ENCODE measurements at regions not wholly inside any gene's neighbourhood (a gene's known extent, or its start where the extent isn't known, plus 50 kb on each side); places are given as distances from the start of the nearest gene placed in this dataset.

- TF ChIP-seq TEAD4 (IDR thresholded peaks at IDR 0.05; ENCODE audit: low read depth, low read length): no peak
- TF ChIP-seq, protein P1, sequence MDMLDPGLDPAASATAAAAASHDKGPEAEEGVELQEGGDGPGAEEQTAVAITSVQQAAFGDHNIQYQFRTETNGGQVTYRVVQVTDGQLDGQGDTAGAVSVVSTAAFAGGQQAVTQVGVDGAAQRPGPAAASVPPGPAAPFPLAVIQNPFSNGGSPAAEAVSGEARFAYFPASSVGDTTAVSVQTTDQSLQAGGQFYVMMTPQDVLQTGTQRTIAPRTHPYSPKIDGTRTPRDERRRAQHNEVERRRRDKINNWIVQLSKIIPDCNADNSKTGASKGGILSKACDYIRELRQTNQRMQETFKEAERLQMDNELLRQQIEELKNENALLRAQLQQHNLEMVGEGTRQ (IDR thresholded peaks at IDR 0.05; ENCODE audit: low read length): no peak
- TF ChIP-seq E2F6 (IDR thresholded peaks at IDR 0.05): no peak
- no peak for TF ChIP-seq SP1 (IDR thresholded peaks at IDR 0.05; ENCODE audit: low read depth, low read length)
- TF ChIP-seq CTCF (IDR thresholded peaks at IDR 0.05; ENCODE audit: control extremely low read depth in 1 of 3, insufficient read depth in 1 of 3, low read depth in 1 of 3, low read length in 3 of 3): no peak
- no peak for TF ChIP-seq POLR2AphosphoS5 (IDR thresholded peaks at IDR 0.05; ENCODE audit: low read depth, low read length)
- TF ChIP-seq BRCA1 (IDR thresholded peaks at IDR 0.05; ENCODE audit: low read depth, low read length): no peak
- no peak for TF ChIP-seq EZH2 (IDR thresholded peaks at IDR 0.05; ENCODE audit: low read depth, low read length, severe bottlenecking)
- no peak for TF ChIP-seq EP300 (IDR thresholded peaks at IDR 0.05; ENCODE audit: borderline replicate concordance in 1 of 2, low read depth in 2 of 2, low read length in 2 of 2)
- no peak for TF ChIP-seq POLR2A (IDR thresholded peaks at IDR 0.05; ENCODE audit: control extremely low read depth in 1 of 2, low read depth in 2 of 2, low read length in 2 of 2)
- no peak for TF ChIP-seq SUZ12 (IDR thresholded peaks at IDR 0.05; ENCODE audit: low read length)
- TF ChIP-seq SP2 (IDR thresholded peaks at IDR 0.05; ENCODE audit: low read length): no peak
These were observed 184.3 kb downstream of the CYRIA start for GRCh38 chr2:16481351-16481750.

Data from H1 (cell line).